Stimulated activated naive CD4-positive, alpha-beta T cell (primary cell): ENCODE measurements at regions not wholly inside any gene's neighbourhood (a gene's known extent, or its start where the extent isn't known, plus 50 kb on each side); places are given as distances from the start of the nearest gene placed in this dataset.

Experiments
- DNase-seq, 6 experiments: peaks; one replicate each; lab custom pipeline; 2025; lab: John Stamatoyannopoulos, UW

DNA sequence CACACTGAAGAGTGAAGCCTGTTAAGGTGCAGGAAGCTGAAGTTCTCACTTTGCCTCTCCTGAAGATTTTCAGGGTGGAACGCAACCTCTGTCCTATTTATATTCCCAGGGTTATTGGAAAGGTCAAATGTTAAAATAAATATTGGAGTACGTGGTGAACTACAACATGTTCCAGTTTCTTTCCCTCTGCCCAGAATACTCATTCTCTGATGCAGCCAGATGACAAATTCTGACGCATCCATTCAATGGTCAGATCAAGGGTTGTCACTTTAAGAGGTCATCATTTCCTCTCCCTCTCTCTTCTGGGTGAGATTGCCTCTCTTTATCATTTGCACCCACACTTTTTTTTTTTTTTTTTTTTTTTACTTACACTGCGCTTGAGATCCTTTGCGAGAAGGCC, 277.1 kb downstream of the BRINP1 start:
- no peak for DNase-seq

DNA sequence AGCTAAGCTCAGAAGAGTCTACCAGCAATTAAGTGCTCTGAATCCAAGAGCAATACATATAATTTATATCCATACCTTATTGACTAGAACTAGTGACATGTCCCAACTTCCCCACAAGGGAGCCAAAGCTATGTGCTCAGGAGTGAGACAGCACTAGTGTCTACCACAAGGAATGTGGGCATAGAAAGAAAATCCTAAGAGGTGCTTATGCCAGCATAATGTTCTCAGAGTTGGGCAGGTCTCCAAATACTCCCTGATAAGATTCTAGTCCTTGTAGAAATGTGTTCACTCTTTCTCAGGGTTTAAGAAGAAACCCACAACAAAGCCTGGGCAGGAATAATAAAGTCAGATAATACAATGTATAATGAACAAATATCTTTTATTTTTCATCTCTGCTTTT, 275.1 kb downstream of the BRINP1 start:
- no peak for DNase-seq

DNA sequence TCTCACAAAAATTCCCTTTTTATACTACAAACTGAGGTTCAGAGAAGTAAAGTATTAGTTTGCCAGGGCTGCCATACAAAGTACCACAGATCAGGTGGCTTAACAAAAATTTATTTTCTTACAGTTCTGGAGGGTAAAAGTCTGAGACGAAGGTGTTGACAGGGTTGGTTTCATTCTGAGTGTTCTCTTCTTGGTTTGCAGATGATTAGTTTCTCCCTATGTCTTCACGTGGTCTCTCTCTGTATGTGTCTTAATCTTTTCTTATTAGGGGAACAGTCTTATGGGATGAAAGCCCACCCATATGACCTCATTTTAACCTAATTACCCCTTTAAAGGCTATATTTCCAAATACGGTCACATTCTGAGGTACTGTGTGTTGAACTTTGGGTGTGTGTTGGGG, 274.2 kb downstream of the BRINP1 start:
- DNase-seq = no peak

DNA sequence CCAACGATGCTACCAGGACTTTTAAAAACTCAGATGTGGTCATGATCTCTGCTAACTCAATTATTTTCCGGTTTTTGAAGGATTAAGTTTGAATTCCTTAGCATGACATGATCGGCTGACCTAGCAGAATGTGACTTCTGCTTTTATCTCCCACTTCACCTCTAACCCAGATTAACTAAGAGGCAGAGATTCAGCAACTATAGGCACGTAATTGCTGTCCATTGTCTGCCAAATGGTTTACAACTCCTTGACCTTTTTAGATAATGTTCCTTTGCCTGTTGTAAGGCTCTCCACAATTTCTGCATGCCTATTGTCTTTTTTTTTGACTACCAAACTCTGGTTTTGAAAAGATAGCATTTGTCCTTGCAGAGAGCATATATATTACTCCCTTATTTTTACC, 268.2 kb downstream of the BRINP1 start:
- DNase-seq = no peak

DNA sequence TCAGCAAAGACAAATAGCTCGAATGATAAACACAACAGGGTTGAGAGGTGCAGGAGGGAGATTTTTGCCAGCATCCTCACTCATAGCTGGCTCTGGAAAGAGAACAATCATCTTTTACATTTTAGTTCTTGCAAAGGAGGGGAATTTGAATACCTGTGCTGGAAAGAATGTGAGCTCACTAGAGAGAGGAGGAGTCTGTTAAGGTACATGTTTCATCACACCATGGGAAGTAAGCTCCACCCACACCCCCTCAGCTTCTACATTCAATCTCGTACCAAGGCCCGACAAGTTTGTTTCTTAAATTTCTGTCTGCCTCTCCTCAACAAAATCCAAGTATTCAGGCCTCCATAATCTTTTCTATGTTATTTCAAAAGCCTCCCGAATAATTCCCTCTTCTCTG, 254.6 kb downstream of the BRINP1 start:
- DNase-seq = no peak
